ENCODE measurements at regions not wholly inside any gene's neighbourhood (a gene's known extent, or its start where the extent isn't known, plus 50 kb on each side); places are given as distances from the start of the nearest gene placed in this dataset.

- TF ChIP-seq E2F6 (IDR thresholded peaks at IDR 0.05; ENCODE audit: borderline replicate concordance in 1 of 2, extremely low read depth in 1 of 2, insufficient read depth in 1 of 2, insufficient read length in 1 of 2, low read depth in 1 of 2, low read length in 1 of 2, poor library complexity in 1 of 2, severe bottlenecking in 1 of 2) (no peak), ZNF197 (CRISPR knock-in tag; IDR thresholded peaks at IDR 0.05; ENCODE audit: low read depth) (no peak), FOXM1 (IDR thresholded peaks at IDR 0.05; ENCODE audit: low read depth) (peak; percentile 94), FOXM1 (CRISPR knock-in tag; IDR thresholded peaks at IDR 0.05; ENCODE audit: low read depth) (no peak), ETV6 (IDR thresholded peaks at IDR 0.05; ENCODE audit: borderline replicate concordance in 1 of 2, low read depth in 2 of 2, low read length in 1 of 2) (no peak), ETV6 (CRISPR knock-in tag; IDR thresholded peaks at IDR 0.05; ENCODE audit: borderline replicate concordance) (no peak), ZNF224 (CRISPR knock-in tag; IDR thresholded peaks at IDR 0.05) (no peak), HNRNPUL1 (IDR thresholded peaks at IDR 0.05; ENCODE audit: low read length) (no peak), ATF7 (IDR thresholded peaks at IDR 0.05) (peak; percentile 56; the same call in 1 of the 2 replicates), ZNF316 (IDR thresholded peaks at IDR 0.05) (0 out of 2 replicates have a peak, but pooled peaks have one; percentile 20)
Observed at GRCh38 chr5:56288873-56289601, 55.9 kb upstream of the ANKRD55 start (continued).

All from K562 (cell line).